SK-N-SH (cell line): ENCODE measurements at regions not wholly inside any gene's neighbourhood (a gene's known extent, or its start where the extent isn't known, plus 50 kb on each side); places are given as distances from the start of the nearest gene placed in this dataset.

Source experiments
- CTCF ChIA-PET: fragments of 300-600, 350-600 bp; formaldehyde crosslinking; extraction: SDS; loops from one replicate; lab custom pipeline; 2021; lab: Yijun Ruan, JAX
- POLR2A ChIA-PET: fragments of 350-600 bp; sonication (Branson Sonifier 250); formaldehyde crosslinking; extraction: SDS; loops from one replicate; lab custom pipeline; 2020; ENCODE audit warnings: antibody characterized with exemption, inconsistent platforms; lab: Yijun Ruan, JAX
- DNase-seq: peaks from one replicate; pipeline ENCODE4 v3.0.0; 2012
- H2AFZ ChIP-seq: fragments of 200-600 bp; sonication (generic); 2 replicates; pipeline ENCODE4 v1.8.1; 2016; ENCODE audit warnings: antibody characterized with exemption, mild to moderate bottlenecking, low read depth
- H3F3A ChIP-seq: fragments of 200-600 bp; sonication (generic); replicated peaks from 2 replicates; pipeline ENCODE3; 2016; ENCODE audit warnings: antibody characterized with exemption, mild to moderate bottlenecking; ENCODE audit not compliant: insufficient read depth
- H3K27ac ChIP-seq, 2 experiments: fragments of 200-500 bp in 1 of 2; fragments of 200-600 bp in 1 of 2; sonication (Bioruptor generic) in 1 of 2; sonication (generic), shearing (Covaris generic) in 1 of 2; 2 replicates each; pipeline versions ENCODE4 v1.5.1 to v1.6.1; 2014 to 2016; ENCODE audit warnings: low read depth in 2 of 2, inconsistent platforms in 1 of 2, low read length in 1 of 2, mild to moderate bottlenecking in 1 of 2, mixed read lengths in 1 of 2
- H3K27me3 ChIP-seq: fragments of 200-600 bp; sonication (generic), shearing (Covaris generic); 2 replicates; pipeline ENCODE4 v1.6.1; 2016; ENCODE audit warnings: mixed run types; ENCODE audit not compliant: insufficient read depth
- H3K36me3 ChIP-seq, 2 experiments: fragments of 200-500 bp in 1 of 2; fragments of 200-600 bp in 1 of 2; sonication (Bioruptor generic) in 1 of 2; sonication (generic) in 1 of 2; replicated peaks in 1 of 2; 2 replicates each; pipeline versions ENCODE3 to v1.5.1; 2014 to 2016; ENCODE audit warnings: low read length in 1 of 2, mild to moderate bottlenecking in 1 of 2; ENCODE audit not compliant: insufficient read depth in 2 of 2, control insufficient read depth in 1 of 2
- H3K4me1 ChIP-seq, 2 experiments: fragments of 200-500 bp in 1 of 2; fragments of 200-600 bp in 1 of 2; sonication (Bioruptor generic) in 1 of 2; sonication (generic), shearing (Covaris generic) in 1 of 2; 2 replicates each; pipeline versions ENCODE4 v1.5.1 to v1.6.1; 2014 to 2016; ENCODE audit warnings: low read depth in 1 of 2, low read length in 1 of 2, mixed run types in 1 of 2; ENCODE audit not compliant: insufficient read depth in 2 of 2, control insufficient read depth in 1 of 2
- H3K4me2 ChIP-seq: fragments of 200-600 bp; sonication (generic), shearing (Covaris generic); 2 replicates; pipeline ENCODE4 v1.6.1; 2017; ENCODE audit warnings: mixed run types
- H3K4me3 ChIP-seq, 2 experiments: fragments of 200-500 bp in 1 of 2; fragments of 200-600 bp in 1 of 2; sonication (Bioruptor generic) in 1 of 2; sonication (generic), shearing (Covaris generic) in 1 of 2; 2 replicates each; pipeline versions ENCODE4 v1.5.1 to v1.8.1; 2014 to 2016; ENCODE audit warnings: low read depth in 2 of 2, inconsistent platforms in 1 of 2, low read length in 1 of 2, mild to moderate bottlenecking in 1 of 2, mixed read lengths in 1 of 2, moderate library complexity in 1 of 2
- H3K79me2 ChIP-seq: fragments of 200-600 bp; sonication (generic); 2 replicates; pipeline ENCODE4 v1.8.1; 2017; ENCODE audit warnings: mild to moderate bottlenecking; ENCODE audit not compliant: insufficient read depth
- H3K9ac ChIP-seq: fragments of 200-600 bp; sonication (generic); 2 replicates; pipeline ENCODE4 v1.6.1; 2017; ENCODE audit warnings: mixed run types
- H3K9me2 ChIP-seq: fragments of 200-600 bp; sonication (generic); 2 replicates; pipeline ENCODE4 v1.6.1; 2017; ENCODE audit warnings: mixed run types
- H3K9me3 ChIP-seq: fragments of 200-600 bp; sonication (generic); 2 replicates; pipeline ENCODE4 v1.6.1; 2017; ENCODE audit warnings: mixed run types, mild to moderate bottlenecking, moderate library complexity
- H4K20me1 ChIP-seq: fragments of 200-600 bp; sonication (generic); 2 replicates; pipeline ENCODE4 v1.6.1; 2017; ENCODE audit warnings: mild to moderate bottlenecking, mixed run types; ENCODE audit not compliant: insufficient read depth
- CHD2 ChIP-seq: fragments of 150-350 bp; IDR thresholded peaks from 2 replicates; pipeline ENCODE4 v1.6.1; 2018; ENCODE audit warnings: low read length; ENCODE audit not compliant: partially characterized antibody
- EP300 ChIP-seq, 2 experiments: IDR thresholded peaks; 2 replicates each; pipeline versions ENCODE4 v1.4.0 to v1.6.1; 2012; ENCODE audit warnings: borderline replicate concordance in 1 of 2, low read depth in 1 of 2, low read length in 1 of 2
- EZH2phosphoT487 ChIP-seq: fragments of 200-600 bp; sonication (generic); IDR thresholded peaks from 2 replicates; pipeline ENCODE4 v1.6.1; 2017; ENCODE audit warnings: low read depth, mixed run types, mild to moderate bottlenecking, antibody characterized with exemption, moderate library complexity, borderline replicate concordance
- IRF3 ChIP-seq: fragments of 150-350 bp; IDR thresholded peaks from 2 replicates; pipeline ENCODE4 v1.6.1; 2016; ENCODE audit warnings: mild to moderate bottlenecking, low read depth, low read length
- JUND ChIP-seq: IDR thresholded peaks from 2 replicates; pipeline ENCODE4 v1.4.0; 2012
- MAX ChIP-seq: IDR thresholded peaks from 2 replicates; pipeline ENCODE4 v1.4.0; 2012; ENCODE audit warnings: low read depth
- MEF2A ChIP-seq: IDR thresholded peaks from 2 replicates; pipeline ENCODE4 v1.4.0; 2012; ENCODE audit warnings: low read depth, borderline replicate concordance
- MXI1 ChIP-seq: IDR thresholded peaks from 2 replicates; pipeline ENCODE4 v1.6.1; 2012; ENCODE audit warnings: mild to moderate bottlenecking, low read depth, low read length, improper control_type of control experiment
- NFIC ChIP-seq: IDR thresholded peaks from 2 replicates; pipeline ENCODE4 v1.4.0; 2012; ENCODE audit warnings: borderline replicate concordance
- NRF1 ChIP-seq: IDR thresholded peaks from 2 replicates; pipeline ENCODE4 v1.6.1; 2012; ENCODE audit warnings: low read depth, mild to moderate bottlenecking, low read length
- PBX3 ChIP-seq: IDR thresholded peaks from 2 replicates; pipeline ENCODE4; 2012
- RXRA ChIP-seq: IDR thresholded peaks from 2 replicates; pipeline ENCODE4 v1.4.0; 2012; ENCODE audit warnings: low read depth, mild to moderate bottlenecking, borderline replicate concordance
- SIN3A ChIP-seq: IDR thresholded peaks from 2 replicates; pipeline ENCODE4 v1.6.1; 2012; ENCODE audit warnings: low read depth, mild to moderate bottlenecking, low read length, moderate library complexity, borderline replicate concordance
- TAF1 ChIP-seq: IDR thresholded peaks from 2 replicates; pipeline ENCODE4 v1.6.1; 2012; ENCODE audit warnings: low read depth, mild to moderate bottlenecking, low read length, moderate library complexity, borderline replicate concordance
- TCF12 ChIP-seq: IDR thresholded peaks from 2 replicates; pipeline ENCODE4 v1.4.0; 2012
- TEAD4 ChIP-seq: IDR thresholded peaks from 2 replicates; pipeline ENCODE4 v1.4.0; 2012; ENCODE audit warnings: mild to moderate bottlenecking, borderline replicate concordance; ENCODE audit not compliant: insufficient read depth
- YY1 ChIP-seq: IDR thresholded peaks from 2 replicates; pipeline ENCODE4 v1.4.0; 2012; ENCODE audit warnings: low read depth, mild to moderate bottlenecking
- WGBS: methylation state at CpG from one replicate; pipeline ENCODE4 v1.1.6; 2017; ENCODE audit warnings: low lambda C conversion rate; 5-methylcytosine and 5-hydroxymethylcytosine counted together

- H4K20me1 ChIP-seq = no peaks in the 10 kb centered on the region
- no peak for TF ChIP-seq NFIC
- no peak for TF ChIP-seq JUND
- TF ChIP-seq TCF12 = no peak
- no peak for TF ChIP-seq SIN3A
- TF ChIP-seq RXRA = no peak
- no peak for TF ChIP-seq CHD2
- TF ChIP-seq YY1 = no peak
- TF ChIP-seq NRF1 = no peak
- no peak for TF ChIP-seq MAX
- no peak for TF ChIP-seq EP300 (IDR thresholded peaks at IDR 0.05; ENCODE audit: borderline replicate concordance in 1 of 2, low read depth in 1 of 2, low read length in 1 of 2)
- no peak for TF ChIP-seq PBX3
- no peak for TF ChIP-seq EZH2phosphoT487
- no peak for TF ChIP-seq MEF2A
- TF ChIP-seq TEAD4 = no peak
- no peak for TF ChIP-seq MXI1
- TF ChIP-seq TAF1 = no peak
- no peak for TF ChIP-seq IRF3
- no peak overlapping the region for H3K4me2 ChIP-seq
- no peaks in the 10 kb centered on the region for H3K27me3 ChIP-seq
- H3K4me3 ChIP-seq = no peak overlapping the region
- no peak overlapping the region for H2AFZ ChIP-seq
- no peaks in the 10 kb centered on the region for H3K9me2 ChIP-seq
- no peak for DNase-seq
- no peaks in the 10 kb centered on the region for H3F3A ChIP-seq
- no peak overlapping the region for H3K27ac ChIP-seq
- POLR2A ChIA-PET = no interaction called here
- H3K9me3 ChIP-seq = no peaks in the 10 kb centered on the region
- no peaks in the 10 kb centered on the region for H3K4me1 ChIP-seq
- 28% methylated on average over 6 of the region's 6 CpGs for whole genome bisulfite sequencing
- no peak overlapping the region for H3K9ac ChIP-seq
- no peaks in the 10 kb centered on the region for H3K36me3 ChIP-seq
- CTCF ChIA-PET = no interaction called here
- H3K79me2 ChIP-seq = no peaks in the 10 kb centered on the region
Observed at GRCh38 chr6:49336514-49337131, 126.4 kb downstream of the MMUT start.
